Activated CD4-positive, alpha-beta T cell treated with anti-CD3 and anti-CD28 coated beads, Interleukin-2, amount 10 ng/mL, durations not matched to agents 7 days and 5 days (primary cell): ENCODE measurements at regions not wholly inside any gene's neighbourhood (a gene's known extent, or its start where the extent isn't known, plus 50 kb on each side); places are given as distances from the start of the nearest gene placed in this dataset.
"Not testable (repeated sequence)": the region's sequence is repeated elsewhere in the genome, so short reads cannot be mapped to it uniquely, and the experiment has no call there.

Experiments
- CTCF ChIA-PET: fragments of 350-600 bp; sonication (Branson Sonifier 250); formaldehyde crosslinking; loops from one replicate; lab custom pipeline; 2021; ENCODE audit warnings: antibody characterized with exemption; lab: Charles Lee
- POLR2A ChIA-PET: fragments of 350-600 bp; sonication (Branson Sonifier 250); formaldehyde crosslinking; loops from one replicate; lab custom pipeline; 2021; ENCODE audit warnings: antibody characterized with exemption; lab: Charles Lee
- DNase-seq: peaks from one replicate; pipeline ENCODE4 v3.0.0-alpha.2; 2020
- H3K27ac Mint-ChIP-seq: one replicate; pipeline ENCODE4 v1.8.0; 2021; ENCODE audit warnings: mild to moderate bottlenecking, moderate library complexity, mixed read lengths
- H3K27me3 Mint-ChIP-seq: one replicate; pipeline ENCODE4 v1.8.0; 2021; ENCODE audit warnings: mixed read lengths
- H3K36me3 Mint-ChIP-seq: one replicate; pipeline ENCODE4 v1.8.0; 2021; ENCODE audit warnings: low read depth, mixed read lengths
- H3K4me1 Mint-ChIP-seq: one replicate; pipeline ENCODE4 v1.8.0; 2021; ENCODE audit warnings: mixed read lengths
- H3K4me3 Mint-ChIP-seq: one replicate; pipeline ENCODE4 v1.8.0; 2021; ENCODE audit warnings: mild to moderate bottlenecking, moderate library complexity, mixed read lengths
- H3K9me3 Mint-ChIP-seq: one replicate; pipeline ENCODE4 v1.8.0; 2021; ENCODE audit warnings: mixed read lengths

- CTCF ChIA-PET, result no interaction called here
- H3K27me3 Mint-ChIP-seq, result no peaks in the 10 kb centered on the region
- no peaks in the 10 kb centered on the region for H3K4me1 Mint-ChIP-seq
- peaks cover 4% of the 10 kb centered on the region for H3K36me3 Mint-ChIP-seq
- DNase-seq, result no peak
- H3K4me3 Mint-ChIP-seq, result no peak overlapping the region
- H3K27ac Mint-ChIP-seq, result no peak overlapping the region
- peaks cover 10% of the 10 kb centered on the region for H3K9me3 Mint-ChIP-seq
- POLR2A ChIA-PET, result no interaction called here
These were observed 159.9 kb downstream of the CYB561 start for GRCh38 chr17:63286254-63286653.

GRCh38 chr17:63287006-63287405, 159.1 kb downstream of the CYB561 start:
- DNase-seq, H3K36me3 Mint-ChIP-seq, H3K27me3 Mint-ChIP-seq, H3K4me1 Mint-ChIP-seq, H3K4me3 Mint-ChIP-seq, POLR2A ChIA-PET, CTCF ChIA-PET, H3K27ac Mint-ChIP-seq: not testable (repeated sequence)
- peaks cover 10% of the 10 kb centered on the region for H3K9me3 Mint-ChIP-seq

GRCh38 chr17:63289931-63290330, 156.2 kb downstream of the CYB561 start:
- Mint-ChIP-seq H3K4me1 (no peaks in the 10 kb centered on the region), H3K4me3 (no peak overlapping the region), H3K27me3 (no peaks in the 10 kb centered on the region), H3K27ac (no peak overlapping the region), H3K36me3 (peaks cover 4% of the 10 kb centered on the region), H3K9me3 (peaks cover 10% of the 10 kb centered on the region)
- ChIA-PET POLR2A (no interaction called here), CTCF (interaction anchor here (1.1 kb wide), 1 partner anchor 9 kb away, joined by 3 read pairs; no protein-coding TSS in a partner anchor)
- DNase-seq, result no peak

- CTCF ChIA-PET, result interaction anchor here (1.1 kb wide), 1 partner anchor 9 kb away, joined by 3 read pairs; no protein-coding TSS in a partner anchor
These were observed 155.8 kb downstream of the CYB561 start for GRCh38 chr17:63290351-63290750.

GRCh38 chr17:63290784-63291183, 155.3 kb downstream of the CYB561 start:
- Mint-ChIP-seq H3K27me3 (no peaks in the 10 kb centered on the region), H3K4me3 (no peak overlapping the region), H3K9me3 (peaks cover 10% of the 10 kb centered on the region), H3K4me1 (peaks cover 1% of the 10 kb centered on the region), H3K36me3 (peaks cover 4% of the 10 kb centered on the region), H3K27ac (no peak overlapping the region)
- ChIA-PET POLR2A (no interaction called here), CTCF (interaction anchor here (1.1 kb wide), 1 partner anchor 8 kb away, joined by 3 read pairs; no protein-coding TSS in a partner anchor)
- DNase-seq, result no peak

More at GRCh38 chr17:63290351-63290750, 155.8 kb downstream of the CYB561 start:
- no peak for DNase-seq
- Mint-ChIP-seq H3K9me3 (peaks cover 10% of the 10 kb centered on the region), H3K36me3 (peaks cover 4% of the 10 kb centered on the region), H3K27me3 (no peaks in the 10 kb centered on the region), H3K27ac (no peak overlapping the region), H3K4me3 (no peak overlapping the region), H3K4me1 (no peaks in the 10 kb centered on the region)
- POLR2A ChIA-PET, result no interaction called here

GRCh38 chr17:63291258-63291657, 154.8 kb downstream of the CYB561 start:
- ChIA-PET POLR2A (no interaction called here), CTCF (no interaction called here)
- Mint-ChIP-seq H3K9me3 (peaks cover 15% of the 10 kb centered on the region), H3K27me3 (no peaks in the 10 kb centered on the region), H3K4me1 (peaks cover 6% of the 10 kb centered on the region), H3K27ac (no peak overlapping the region), H3K4me3 (no peak overlapping the region), H3K36me3 (peaks cover 9% of the 10 kb centered on the region)
- no peak for DNase-seq

GRCh38 chr17:63292421-63292820, 153.7 kb downstream of the CYB561 start:
- ChIA-PET CTCF (no interaction called here), POLR2A (no interaction called here)
- Mint-ChIP-seq H3K27me3 (no peaks in the 10 kb centered on the region), H3K36me3 (peaks cover 11% of the 10 kb centered on the region), H3K4me3 (no peak overlapping the region), H3K27ac (no peak overlapping the region), H3K4me1 (peaks cover 6% of the 10 kb centered on the region), H3K9me3 (peaks cover 20% of the 10 kb centered on the region)
- no peak for DNase-seq

GRCh38 chr17:63293323-63294075, 152.6 kb downstream of the CYB561 start:
- Mint-ChIP-seq H3K9me3 (peaks cover 16% of the 10 kb centered on the region), H3K27me3 (no peaks in the 10 kb centered on the region), H3K4me1 (peaks cover 6% of the 10 kb centered on the region), H3K4me3 (no peak overlapping the region), H3K36me3 (peaks cover 10% of the 10 kb centered on the region), H3K27ac (no peak overlapping the region)
- CTCF ChIA-PET, result interaction anchor here (0.6 kb wide), 1 partner anchor 438 kb away, joined by 6 read pairs; no protein-coding TSS in a partner anchor
- no peak for DNase-seq
- POLR2A ChIA-PET, result no interaction called here

- no peak for DNase-seq
- no peak overlapping the region for H3K4me3 Mint-ChIP-seq
- peaks cover 6% of the 10 kb centered on the region for H3K4me1 Mint-ChIP-seq
- ChIA-PET POLR2A (no interaction called here), CTCF (no interaction called here)
- H3K36me3 Mint-ChIP-seq, result peaks cover 10% of the 10 kb centered on the region
- no peaks in the 10 kb centered on the region for H3K27me3 Mint-ChIP-seq
- peaks cover 22% of the 10 kb centered on the region for H3K9me3 Mint-ChIP-seq
- no peak overlapping the region for H3K27ac Mint-ChIP-seq
These were observed 151.3 kb downstream of the CYB561 start for GRCh38 chr17:63294776-63295175.

GRCh38 chr17:63295288-63295687, 150.8 kb downstream of the CYB561 start:
- POLR2A ChIA-PET, result no interaction called here
- no peak overlapping the region for H3K4me3 Mint-ChIP-seq

GRCh38 chr17:63295839-63296590, 150.1 kb downstream of the CYB561 start:
- ChIA-PET POLR2A (no interaction called here), CTCF (interaction anchor here (0.5 to 2.2 kb wide), 2 partner anchors 11 to 125 kb away, joined by 3 to 7 read pairs; no protein-coding TSS in a partner anchor)
- peak; percentile 12 for DNase-seq
- Mint-ChIP-seq H3K27me3 (no peaks in the 10 kb centered on the region), H3K4me3 (no peak overlapping the region), H3K27ac (no peak overlapping the region), H3K36me3 (peaks cover 10% of the 10 kb centered on the region), H3K9me3 (peaks cover 22% of the 10 kb centered on the region), H3K4me1 (peaks cover 6% of the 10 kb centered on the region)

More at GRCh38 chr17:63295288-63295687, 150.8 kb downstream of the CYB561 start:
- Mint-ChIP-seq H3K9me3 (peaks cover 22% of the 10 kb centered on the region), H3K4me1 (peaks cover 6% of the 10 kb centered on the region), H3K36me3 (peaks cover 10% of the 10 kb centered on the region), H3K27ac (no peak overlapping the region), H3K27me3 (no peaks in the 10 kb centered on the region)
- CTCF ChIA-PET, result interaction anchor here (0.5 to 2.2 kb wide), 2 partner anchors 11 to 125 kb away, joined by 3 to 7 read pairs; no protein-coding TSS in a partner anchor
- no peak for DNase-seq

GRCh38 chr17:63298916-63299315, 147.2 kb downstream of the CYB561 start:
- CTCF ChIA-PET, result interaction anchor here (1.0 kb wide), 1 partner anchor 9 kb away, joined by 3 read pairs; no protein-coding TSS in a partner anchor
- H3K27me3 Mint-ChIP-seq, POLR2A ChIA-PET, H3K36me3 Mint-ChIP-seq, H3K27ac Mint-ChIP-seq, H3K4me1 Mint-ChIP-seq, DNase-seq, H3K4me3 Mint-ChIP-seq: not testable (repeated sequence)
- peaks cover 27% of the 10 kb centered on the region for H3K9me3 Mint-ChIP-seq
